GM21423 (cell line): ENCODE measurements at regions not wholly inside any gene's neighbourhood (a gene's known extent, or its start where the extent isn't known, plus 50 kb on each side); places are given as distances from the start of the nearest gene placed in this dataset.

Experiments used
- ATAC-seq: cut with Tn5 transposase; IDR thresholded peaks from one replicate; pipeline ENCODE4 v1.9.1; 2021; ENCODE audit warnings: mild to moderate bottlenecking, moderate library complexity; ENCODE audit not compliant: unreplicated experiment

DNA sequence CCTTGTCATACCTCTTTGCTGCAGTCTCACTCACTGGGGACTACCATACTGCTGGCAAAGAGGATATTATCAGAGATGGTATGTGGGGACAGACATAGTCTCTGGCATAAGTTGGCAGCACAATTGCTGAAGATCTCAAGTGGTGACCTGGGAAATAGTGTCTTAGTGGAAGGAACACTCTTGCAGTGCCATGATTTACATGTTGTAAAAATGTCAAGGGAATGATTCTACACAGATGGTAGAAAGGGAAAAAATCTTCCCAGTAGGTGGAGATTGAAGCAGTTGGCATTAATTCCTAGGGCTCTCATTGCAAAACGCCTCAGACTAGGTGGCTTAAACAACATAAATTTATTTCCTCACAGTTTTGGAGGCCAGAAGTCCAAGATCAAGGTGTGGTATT lies 662.2 kb downstream of the DHX35 start:
- no peak for ATAC-seq

DNA sequence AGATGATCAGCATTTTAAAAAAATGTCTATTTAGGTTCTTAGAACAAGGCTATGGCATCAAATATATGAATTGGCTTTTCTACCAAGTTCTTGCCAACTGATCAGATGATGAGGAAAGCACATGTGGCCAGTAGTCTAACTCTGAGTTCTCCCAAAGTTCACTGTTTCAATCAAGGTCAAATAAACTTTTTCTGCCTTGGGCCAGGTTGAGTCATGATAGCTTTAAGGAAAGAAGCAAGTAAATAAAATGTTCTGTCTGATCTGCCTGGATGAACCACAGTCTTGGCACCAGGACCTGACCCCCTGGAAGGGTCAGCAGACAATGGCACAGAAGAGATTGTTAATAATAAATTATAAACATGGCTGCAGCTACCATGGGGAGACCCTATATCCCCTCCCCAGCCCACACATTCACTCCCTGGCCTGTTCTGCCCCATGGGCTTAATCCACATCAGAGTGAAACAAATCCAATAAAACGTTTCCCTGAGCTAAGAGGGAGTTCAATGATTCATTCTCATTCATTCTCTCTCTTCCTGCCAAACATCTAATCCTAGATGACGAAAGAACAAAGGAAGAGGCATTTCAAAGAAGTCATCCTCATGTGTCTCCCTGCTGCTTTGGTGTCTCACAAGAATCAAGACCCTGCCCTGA lies 661.6 kb downstream of the DHX35 start:
- no peak for ATAC-seq

DNA sequence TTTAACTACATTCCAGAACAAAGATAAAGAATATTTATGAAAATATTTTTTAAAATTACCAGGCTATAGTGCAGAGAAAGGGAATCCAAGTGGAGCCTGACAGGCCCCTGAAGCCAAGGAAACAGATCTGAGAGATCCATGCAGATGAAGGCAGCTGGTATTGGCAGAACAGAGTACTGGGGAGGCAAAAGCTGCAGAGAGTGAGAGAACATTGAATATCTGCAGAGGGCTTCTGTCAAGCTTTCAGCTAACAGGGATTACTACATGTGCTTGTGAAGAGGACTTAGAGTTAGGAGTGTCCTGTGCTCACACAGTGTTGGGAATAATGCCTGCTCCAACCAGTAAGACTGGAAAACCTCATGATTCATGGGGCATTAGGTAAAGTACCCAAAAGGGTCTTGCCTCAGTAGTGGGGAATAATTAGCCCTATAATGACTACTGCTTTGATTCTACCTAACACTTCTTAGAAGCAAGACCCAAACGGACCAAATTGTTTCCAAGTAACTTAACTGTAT lies 657.2 kb downstream of the DHX35 start:
- ATAC-seq, result no peak

DNA sequence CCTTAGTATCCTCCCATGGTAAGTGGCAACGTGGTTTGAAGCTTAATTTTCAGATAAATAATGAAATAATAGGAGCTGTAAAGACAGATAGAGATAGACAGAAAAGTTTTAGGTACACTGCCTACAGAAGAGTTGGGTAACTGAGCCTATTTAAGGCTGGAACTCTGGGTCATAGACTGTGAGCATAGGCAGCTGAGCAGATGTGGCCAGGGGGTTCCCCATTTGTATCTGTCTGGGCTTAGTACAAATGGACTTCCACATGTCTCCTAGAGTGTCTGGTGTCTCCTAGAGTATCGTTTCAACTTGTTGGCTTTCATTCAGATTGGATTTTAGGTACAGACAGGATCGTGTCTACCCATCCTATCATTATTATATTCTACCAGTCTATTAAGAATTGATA lies 649.8 kb downstream of the DHX35 start:
- ATAC-seq, result no peak

DNA sequence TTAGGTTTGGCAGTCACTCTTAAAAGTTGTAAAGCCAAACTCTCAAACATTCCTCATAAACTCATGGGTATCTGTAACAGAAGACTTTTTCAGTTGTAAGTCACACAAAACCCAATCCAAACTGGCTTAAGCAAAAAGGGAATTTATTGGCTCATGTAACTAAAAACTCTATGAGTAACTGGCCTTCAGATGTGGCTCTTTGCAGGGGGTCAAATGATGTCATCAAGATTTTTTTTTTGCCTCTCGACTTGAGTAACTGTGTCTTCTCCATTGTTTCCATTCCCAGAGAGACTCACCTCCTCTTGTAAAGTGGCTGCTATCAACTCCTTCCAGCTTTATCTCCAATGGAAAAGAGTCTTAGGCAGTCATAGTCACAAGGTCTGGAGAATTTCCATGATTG lies 645.0 kb downstream of the DHX35 start:
- no peak for ATAC-seq

DNA sequence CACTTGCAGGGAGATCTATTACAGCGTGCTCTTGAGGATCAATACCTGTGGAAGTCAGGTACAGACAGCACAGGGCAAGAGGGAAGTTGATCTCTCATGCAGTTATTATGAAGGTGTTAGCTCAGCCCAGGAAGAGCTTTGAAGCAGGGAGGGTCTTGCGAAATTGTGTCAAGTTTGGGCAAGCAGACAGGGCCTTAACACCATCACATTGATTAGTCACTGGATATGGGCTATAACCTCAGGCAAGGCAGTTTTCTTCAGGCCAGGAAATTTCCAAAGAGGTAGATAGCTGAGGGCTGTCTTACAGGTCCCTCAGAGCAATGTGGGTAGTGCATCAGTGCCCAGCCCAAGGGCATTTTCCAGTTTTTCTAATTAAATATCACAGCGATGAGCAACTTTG lies 643.8 kb downstream of the DHX35 start:
- ATAC-seq, result no peak

DNA sequence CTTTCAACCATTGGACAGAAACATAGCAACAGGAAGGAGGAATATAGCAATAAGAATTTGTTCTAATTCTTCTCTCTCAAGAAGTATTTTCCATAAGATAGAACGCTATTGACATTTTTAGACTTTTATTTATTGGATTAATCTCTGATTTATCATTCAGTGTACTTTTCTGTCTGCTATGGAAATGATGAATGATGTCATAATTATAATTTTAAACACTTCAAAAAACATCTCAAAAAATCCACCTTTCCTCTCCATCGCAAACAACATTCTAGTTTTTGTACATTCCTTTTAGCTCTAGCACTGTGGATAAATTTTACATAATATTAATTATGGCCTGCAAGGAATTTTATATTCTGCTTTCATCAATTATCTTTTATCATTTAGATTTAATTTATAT lies 643.2 kb downstream of the DHX35 start:
- no peak for ATAC-seq

DNA sequence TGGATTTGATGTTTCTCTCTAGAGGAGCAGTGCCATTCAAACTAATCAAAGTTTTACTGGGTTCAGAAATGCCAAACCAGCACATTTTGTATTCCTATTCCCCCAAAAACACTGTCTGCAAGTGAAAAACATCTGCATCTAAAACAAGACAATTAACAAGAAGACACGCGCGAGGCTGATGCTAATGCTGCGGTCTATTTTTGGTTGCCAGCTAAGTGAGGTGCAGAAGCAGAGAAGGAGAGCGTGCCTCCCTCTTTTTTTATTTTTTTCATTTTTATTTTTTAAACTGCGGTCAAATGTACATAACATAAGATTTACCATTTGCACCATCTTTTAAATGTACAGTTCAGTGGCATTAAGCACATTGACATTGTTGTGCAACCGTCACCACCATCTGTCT lies 641.1 kb downstream of the DHX35 start:
- no peak for ATAC-seq

DNA sequence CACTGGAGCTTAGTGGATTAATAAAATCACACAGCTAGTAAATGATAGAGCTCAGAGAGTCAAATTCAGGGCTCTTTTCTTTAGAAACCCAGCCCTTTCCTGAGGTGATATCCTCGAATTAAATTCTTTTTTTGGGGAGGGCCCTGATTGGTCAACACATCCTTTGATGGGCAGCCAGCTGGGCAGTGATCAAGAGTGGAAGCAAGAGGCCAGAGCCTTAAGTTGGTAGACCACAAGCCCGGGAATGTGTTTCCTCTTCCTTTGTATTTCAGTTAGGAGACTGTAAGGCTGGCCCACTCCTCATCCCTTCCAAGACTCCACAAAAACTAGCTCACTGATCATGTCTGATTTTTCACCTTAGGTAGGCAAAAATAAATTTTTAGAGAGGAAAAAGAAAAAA lies 640.5 kb downstream of the DHX35 start:
- ATAC-seq, result no peak

DNA sequence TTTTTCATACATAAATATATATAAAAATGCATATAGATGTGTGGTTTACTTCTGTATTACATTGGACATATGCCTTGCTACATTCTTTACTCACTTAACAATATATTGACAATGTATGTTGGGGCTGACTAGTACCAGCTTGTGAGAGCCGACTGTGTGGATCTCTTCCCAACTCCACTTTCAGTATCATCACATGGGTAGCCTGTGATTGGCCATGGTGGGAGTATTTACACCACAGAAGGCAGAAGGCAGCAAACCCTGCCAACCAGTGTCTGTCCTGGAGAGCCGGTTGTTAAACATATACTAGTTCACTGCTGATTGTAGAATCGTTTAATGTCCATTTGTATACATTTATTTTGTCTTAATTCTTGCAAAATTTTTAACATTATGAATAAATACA lies 638.7 kb downstream of the DHX35 start:
- no peak for ATAC-seq

DNA sequence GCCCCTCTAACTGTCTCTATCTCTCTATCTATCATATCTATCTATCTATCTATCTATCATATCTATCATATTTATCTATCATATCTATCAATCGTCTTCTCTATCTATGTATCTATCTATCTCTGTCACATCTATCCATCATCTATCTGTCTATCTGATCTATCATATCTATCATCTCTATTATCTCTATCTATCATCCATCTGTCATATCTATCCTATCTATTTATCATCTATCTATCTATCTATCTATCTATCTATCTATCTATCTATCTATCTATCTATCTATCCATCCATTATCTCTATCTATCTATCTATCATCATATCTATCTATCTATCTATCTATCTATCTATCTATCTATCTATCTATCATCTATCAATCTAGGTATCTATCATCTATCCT lies 638.0 kb downstream of the DHX35 start:
- no peak for ATAC-seq

DNA sequence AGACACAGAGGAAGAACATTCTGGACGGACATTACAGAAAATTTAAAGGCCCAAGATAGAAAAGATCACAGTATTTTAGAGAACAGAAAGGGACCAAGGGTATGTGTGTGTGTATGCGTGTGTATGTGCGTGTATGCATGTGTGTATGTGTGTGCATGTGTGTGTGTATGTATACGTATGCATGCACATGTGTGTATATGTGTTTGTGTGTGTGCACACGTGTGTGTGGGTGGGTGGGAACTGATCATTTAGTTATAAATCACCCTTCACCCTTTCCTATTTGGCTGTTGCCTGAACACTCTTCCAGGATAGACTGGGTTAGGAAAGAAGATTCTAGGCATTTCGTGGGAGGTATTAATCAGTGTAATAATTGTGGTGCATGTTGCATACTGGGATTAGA lies 634.4 kb downstream of the DHX35 start:
- ATAC-seq, result no peak

DNA sequence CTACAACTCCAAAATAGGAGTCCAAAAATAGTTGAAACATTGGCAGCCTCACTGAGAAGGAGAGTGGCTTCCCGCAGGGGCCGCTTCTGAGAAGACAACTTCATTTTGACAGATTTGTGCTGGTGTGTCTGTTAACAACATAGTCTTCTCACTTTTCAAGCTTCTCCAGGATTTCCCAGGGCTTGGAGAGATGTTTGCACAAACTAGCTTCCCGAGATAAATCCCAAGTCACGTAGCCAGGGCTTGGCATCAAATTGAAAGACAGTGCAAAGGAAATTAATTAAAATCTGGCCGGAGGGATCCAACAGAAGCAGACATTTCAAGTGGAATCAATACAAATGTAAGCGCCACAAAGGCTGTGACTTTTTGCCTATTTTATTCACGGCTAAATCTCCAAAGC lies 630.2 kb downstream of the DHX35 start:
- ATAC-seq, result no peak

DNA sequence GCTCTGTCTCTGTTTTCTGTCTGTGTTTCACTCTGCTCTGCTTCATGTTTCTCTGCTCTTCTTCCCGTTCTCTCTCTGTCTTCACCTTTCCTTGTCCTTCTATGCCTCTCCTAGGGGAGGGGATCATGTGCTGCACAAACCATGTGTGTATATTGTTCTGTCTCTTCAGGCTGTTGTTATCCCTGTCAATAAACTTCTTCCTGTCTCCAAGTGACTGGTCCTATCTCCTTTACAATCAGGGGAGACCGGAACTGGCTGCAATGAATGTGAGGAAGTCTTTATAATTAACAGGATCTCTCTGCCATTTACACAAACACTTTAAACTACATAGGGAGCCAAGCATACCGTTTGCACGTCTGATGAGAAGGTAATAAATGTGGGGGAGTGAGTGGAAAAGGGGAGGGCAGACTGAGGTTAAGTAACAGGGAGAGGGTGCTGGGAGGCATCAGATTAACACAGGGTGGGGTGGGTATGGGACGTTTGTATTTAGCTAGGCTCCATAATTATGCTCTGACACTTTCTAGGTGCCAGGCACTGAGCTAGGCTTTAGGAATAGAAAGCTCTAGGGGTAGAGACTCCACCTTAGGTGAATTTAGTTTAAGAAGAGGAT lies 626.1 kb downstream of the DHX35 start:
- ATAC-seq, result no peak

DNA sequence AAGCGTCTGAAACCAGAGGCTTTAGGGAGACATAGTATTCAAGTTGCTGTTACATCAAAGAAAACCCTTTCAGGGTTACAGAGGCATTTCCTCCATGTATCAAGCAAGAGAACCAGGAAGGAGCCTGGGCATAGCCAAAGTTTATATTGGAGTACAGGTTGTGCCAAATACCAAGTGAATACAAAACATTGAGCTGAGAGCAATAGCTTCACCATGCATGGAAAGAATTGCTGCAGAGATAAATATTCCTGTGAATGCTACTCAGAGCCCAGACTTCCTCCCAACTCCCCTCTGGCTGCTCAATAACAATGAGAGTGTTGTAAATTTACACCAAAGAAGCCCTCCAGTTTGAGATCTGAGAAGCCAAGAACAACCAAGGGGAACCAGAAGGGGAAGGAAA lies 618.9 kb downstream of the DHX35 start:
- ATAC-seq, result no peak

DNA sequence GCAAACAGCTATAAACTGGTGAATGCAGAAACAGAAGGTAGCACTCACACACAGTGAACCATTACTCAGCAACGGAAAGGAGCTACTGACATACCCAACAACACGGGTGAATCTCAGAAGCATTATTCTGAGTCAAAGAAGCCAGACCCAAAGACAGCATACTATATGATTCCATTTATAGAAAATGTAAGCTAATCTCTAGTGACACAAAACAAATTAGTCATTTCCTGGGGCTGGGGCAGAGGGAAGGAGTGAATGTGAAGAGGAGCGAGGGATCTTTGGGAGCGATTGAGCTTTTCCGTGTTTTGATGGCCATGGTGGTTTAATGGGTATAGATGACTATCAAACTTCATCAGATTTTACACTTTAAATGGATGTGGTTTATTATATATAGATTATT lies 614.6 kb downstream of the DHX35 start:
- ATAC-seq, result no peak

DNA sequence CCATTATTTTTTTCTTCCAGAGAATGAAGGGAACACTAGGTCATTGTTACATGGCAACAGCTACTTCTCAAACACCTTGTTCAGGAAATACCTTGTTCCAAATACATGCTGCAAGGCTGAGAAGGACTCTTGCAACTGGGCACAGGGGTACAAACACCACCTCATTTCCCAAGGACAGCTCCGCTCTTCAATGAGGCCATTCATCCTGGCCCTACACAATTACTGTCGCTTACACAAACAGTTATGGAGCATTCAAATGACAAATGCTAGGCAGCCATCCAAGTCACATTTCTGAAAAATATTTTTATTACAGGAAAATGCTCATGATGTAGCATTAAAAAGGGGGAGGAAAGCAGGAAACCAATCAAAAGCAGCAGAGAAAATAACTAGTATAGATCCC lies 611.9 kb downstream of the DHX35 start:
- no peak for ATAC-seq

DNA sequence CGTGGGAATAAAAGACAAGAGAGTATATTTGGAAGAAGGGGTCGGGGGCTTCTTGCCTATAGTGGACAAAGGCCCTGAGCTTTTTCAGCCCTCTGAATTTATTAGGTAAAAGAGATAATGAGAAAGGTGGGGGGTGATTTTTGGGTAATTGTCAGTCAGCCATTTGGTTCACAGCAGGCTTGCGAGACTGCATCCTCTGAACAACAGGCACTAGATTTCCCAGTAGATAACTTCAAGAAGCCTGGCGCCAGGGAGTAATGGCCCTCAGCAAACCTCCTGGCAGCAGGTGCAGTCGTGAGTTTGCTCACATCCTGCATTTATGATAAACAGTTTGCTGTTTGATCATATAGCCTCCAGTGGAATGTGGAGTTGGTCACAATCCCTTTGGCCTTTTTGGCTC lies 609.0 kb downstream of the DHX35 start:
- no peak for ATAC-seq

DNA sequence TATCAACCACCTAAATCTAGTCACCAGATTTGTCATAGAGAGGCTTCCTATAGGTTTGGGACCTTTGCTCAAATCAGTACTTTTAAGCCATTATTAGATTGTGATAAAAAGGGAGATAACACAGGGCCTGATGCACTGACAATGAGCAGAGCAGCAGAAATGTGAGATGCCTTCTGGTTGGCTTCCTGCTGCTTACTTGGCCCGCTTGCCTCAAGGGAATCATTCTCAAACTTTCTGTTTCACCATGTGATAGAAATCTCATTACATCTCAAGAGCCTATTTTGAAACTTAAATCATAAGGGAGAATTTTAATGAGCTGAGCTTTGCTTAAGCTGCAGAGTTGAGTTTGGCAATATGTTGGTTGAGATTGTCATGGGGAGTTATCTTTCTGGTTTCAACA lies 606.0 kb downstream of the DHX35 start:
- no peak for ATAC-seq

DNA sequence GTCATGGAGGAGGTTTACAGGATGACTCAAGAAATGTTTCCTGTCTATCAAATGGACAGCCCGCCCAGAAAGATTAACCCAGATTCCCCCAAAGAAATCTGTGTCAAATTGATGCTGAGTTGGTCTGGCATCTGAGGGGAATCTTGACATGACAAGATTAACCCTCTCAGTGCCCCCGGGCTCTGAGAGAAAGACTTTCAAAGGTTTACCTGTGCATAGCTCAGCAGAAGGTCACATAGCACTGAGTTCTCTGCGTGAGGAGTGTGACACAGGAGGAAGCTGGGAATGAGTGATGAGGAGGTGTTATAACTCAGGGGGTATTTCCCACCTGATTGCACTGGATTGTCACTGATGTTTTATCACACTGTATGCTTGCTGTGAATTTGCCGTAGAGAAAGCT lies 601.2 kb downstream of the DHX35 start:
- no peak for ATAC-seq

DNA sequence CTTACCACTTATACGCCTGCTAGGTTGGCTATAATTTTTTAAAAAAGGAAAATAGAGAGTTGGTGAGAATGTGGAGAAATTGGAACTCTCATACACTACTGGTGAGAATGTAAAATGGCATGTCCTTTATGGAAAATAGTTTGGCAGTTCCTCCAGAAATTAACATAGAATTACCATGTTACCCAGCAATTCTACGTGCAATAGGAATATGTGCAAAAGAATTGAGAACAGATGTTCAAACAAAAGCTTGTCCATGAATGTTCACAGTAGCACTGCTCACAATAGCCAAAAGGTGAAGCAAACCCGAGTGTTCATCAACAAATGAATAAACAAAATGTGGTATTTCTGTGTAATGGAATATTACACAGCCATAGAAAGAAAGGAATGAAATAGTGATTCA lies 592.2 kb downstream of the DHX35 start:
- no peak for ATAC-seq

DNA sequence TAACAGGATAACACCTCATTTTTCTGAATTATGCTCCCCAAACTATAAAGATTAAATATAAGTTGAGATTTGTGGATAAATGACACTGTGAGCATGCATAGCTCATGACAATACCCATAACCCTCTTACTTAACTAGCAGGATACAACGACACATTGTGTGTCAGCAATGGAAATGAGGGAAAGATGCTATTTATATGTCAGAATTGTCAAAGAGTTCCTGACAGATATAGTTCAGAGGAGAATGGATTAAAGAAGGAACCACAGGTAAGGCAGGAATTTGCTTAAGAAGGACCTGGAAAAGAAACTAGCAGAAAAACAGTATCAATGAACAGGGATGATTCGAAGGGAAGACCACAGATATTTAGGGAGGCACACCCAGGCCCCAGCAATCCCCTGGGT lies 591.0 kb downstream of the DHX35 start:
- no peak for ATAC-seq

DNA sequence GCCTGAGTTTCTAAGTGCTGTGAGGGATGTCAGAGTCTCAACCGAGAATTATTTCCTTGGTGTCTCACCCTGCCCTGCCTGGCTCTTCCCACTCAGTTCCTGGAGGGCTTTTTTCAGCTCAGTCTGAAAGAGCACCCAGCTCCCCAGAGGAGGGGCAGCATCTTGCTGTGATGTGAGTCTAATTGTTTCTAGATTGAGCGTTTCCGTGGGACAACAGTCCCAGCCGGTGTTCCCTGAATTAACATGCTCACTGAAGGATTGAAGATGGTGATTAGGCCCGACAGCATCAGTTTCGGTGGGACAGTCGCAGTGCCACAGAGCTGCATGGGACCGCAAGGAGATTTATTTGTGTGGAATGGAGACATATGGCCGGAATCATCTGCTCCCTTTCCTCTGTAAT lies 587.6 kb downstream of the DHX35 start:
- ATAC-seq, result no peak
